SKM-1 (cell line): ENCODE measurements at regions not wholly inside any gene's neighbourhood (a gene's known extent, or its start where the extent isn't known, plus 50 kb on each side); places are given as distances from the start of the nearest gene placed in this dataset.
"Not testable (repeated sequence)": the region's sequence is repeated elsewhere in the genome, so short reads cannot be mapped to it uniquely, and the experiment has no call there.

Experiments
- DNase-seq: peaks from one replicate; lab custom pipeline; 2025; ENCODE audit not compliant: unreplicated experiment; lab: John Stamatoyannopoulos, UW

DNA sequence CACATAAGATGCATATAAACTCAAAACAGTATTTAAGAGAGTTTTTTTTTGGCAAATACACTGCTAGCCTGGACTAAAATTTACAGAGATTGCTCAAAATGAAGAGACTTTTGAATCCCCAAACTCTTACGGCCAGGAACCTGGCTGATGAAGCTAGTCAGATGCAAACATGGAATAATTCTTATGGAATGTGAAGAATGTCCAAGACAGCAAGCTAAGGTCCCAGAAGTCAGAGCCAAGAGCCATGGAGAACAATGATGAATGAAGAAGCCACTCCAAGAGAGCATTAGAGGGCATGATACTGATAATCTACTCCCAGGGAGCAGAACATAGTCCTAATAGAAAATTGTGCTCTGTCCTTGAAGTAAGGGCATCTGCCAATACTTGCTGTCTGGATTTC, 705.5 kb downstream of the DIPK2A start:
- DNase-seq = no peak

DNA sequence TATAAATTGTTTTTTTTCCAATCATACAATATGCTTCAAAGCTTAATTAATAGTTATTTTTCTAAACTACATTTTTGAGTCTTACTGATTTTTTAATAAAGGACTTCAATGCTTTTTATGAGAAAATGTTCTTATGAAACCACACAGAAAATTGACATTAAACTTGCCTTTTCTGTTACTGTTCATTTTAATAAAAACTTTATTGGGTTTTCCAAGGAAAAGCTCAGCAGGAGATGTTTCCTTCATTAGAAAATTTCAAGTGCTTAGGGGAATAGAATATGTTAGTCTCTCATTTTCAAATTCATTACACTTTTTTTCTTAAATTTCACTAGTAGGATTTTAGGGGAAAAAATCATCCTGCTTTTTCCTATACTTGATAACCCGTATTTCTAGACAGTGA, 711.4 kb downstream of the DIPK2A start:
- DNase-seq = no peak

DNA sequence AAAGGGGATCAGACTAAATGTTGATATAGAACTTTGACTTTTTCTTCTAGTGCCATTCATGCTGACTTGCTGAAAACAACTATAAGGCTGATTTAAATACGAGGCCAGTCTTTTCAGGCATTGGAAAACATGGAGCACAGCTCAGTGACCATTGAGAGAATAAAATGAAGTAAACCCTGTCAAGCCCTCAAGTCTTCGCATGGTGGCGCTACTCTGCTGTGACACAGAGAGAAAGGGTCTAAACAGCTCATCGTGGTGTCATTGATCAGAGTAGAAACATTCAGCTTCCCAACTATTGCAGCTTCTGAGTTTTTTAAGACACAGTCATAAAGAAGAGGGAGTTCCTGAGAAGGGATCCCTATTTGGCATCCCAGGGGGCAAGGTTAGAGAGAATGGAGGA, 716.2 kb downstream of the DIPK2A start:
- DNase-seq = no peak

DNA sequence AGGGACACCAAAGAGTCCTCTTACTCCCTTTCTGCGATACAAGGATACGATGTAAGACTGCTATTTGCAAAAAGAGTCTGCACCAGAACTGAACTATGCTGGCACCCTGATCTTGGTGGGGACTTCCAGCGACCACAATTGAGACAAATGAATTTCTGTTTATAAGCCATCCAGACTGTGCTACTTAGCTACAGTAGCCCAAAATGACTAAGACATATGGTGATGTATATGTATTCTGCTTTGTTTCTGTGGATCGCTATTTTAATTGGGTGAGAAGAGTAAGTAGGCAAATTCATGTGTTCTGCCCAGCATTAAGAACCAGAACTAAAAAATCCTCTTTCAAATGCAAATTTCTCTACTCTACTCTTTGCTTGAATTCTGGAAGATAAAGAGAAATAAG, 720.9 kb downstream of the DIPK2A start:
- DNase-seq = no peak

DNA sequence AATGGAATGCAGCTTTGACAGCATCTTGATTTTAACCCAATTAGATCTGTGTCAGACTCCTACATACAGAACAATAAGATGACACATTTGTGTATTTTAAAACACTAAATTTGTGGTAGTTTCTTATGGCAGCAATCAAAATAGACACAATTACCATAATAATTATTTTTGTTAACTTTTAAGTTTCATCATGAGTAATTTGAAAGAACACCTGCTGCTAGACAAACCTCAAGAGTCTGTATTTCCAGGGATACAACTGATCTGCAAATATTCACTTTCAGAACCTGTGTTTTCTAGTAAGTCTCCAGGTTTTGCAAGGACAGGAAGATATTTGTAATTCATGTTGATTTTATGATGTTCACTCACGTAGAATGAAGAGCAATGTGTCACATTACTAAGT, 736.8 kb downstream of the DIPK2A start:
- DNase-seq = no peak

DNA sequence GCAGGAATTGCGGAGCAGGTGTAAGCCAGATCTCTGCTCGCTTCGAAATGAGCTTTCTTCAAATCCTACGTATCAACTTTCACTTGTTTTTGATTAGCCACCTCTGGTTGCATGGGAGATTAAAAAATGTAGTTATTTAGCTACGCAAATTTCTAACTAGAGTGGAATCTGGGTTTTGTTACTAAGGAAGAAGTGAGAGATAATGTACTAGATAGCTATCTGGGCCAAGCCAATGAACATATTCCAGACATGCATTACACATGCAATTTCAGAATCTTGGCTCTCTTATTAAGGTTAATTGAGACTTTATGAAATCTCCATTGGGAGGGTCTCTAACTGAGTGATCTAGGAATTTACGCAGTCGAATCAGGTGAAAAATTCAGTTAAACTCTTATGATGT, 765.7 kb downstream of the DIPK2A start:
- DNase-seq = no peak

DNA sequence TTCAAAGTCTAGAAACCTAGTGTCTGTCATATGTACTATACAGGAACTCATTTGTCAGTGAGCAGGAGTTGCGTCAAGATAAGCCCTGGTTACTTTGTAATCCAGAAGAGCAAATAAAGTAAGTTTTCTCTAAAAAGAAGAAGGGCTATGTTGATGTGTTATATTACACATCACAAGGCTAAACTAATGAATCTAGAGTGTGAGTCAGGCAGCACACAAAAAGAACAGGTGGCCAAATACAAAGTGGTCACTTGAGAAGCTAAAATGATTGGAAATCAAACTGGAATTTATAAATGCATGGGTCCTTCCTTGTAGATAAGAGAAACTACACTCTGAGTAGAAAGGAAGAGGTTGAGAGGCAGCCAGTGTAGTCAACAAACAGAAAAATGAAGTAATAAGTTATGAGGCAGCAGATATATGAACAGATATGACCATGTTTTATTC, 771.6 kb downstream of the DIPK2A start:
- DNase-seq = no peak

DNA sequence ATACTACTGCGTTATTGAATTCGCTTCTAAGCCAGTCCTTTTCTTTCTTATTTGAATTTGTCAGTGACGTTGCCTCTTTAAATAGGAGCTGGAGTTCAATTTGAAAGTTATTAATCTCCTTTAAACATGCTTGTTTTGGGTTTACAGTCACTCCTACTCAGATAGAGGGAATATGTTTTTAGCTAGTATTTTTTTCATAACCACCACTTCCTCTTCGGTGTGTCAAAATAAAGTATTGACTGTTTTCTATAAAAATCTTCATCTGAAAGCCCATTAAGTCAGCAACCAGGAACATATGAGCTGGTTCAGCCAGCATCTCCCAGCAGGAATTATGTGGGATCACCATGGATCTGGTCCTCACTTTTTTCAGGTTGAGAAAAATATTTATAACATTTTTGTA, 772.9 kb downstream of the DIPK2A start:
- no peak for DNase-seq

DNA sequence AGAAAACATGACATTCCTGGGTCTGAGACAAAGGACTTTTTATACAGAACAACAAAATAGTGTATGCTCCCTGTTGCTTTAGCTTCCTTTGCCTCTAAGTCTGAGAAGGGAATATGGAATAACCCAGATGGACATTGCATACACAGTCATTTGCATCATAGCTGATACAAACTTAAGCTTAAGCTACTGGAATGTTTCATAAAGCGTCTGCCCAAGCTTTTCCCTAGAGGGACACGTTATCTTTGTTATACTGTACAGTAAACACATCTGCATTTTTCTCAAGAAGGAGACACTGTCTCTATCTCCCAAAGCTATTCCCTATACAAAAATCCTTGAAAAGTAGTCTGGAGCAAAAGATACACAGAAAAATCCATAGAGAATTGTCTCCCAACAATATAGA, 775.0 kb downstream of the DIPK2A start:
- no peak for DNase-seq

DNA sequence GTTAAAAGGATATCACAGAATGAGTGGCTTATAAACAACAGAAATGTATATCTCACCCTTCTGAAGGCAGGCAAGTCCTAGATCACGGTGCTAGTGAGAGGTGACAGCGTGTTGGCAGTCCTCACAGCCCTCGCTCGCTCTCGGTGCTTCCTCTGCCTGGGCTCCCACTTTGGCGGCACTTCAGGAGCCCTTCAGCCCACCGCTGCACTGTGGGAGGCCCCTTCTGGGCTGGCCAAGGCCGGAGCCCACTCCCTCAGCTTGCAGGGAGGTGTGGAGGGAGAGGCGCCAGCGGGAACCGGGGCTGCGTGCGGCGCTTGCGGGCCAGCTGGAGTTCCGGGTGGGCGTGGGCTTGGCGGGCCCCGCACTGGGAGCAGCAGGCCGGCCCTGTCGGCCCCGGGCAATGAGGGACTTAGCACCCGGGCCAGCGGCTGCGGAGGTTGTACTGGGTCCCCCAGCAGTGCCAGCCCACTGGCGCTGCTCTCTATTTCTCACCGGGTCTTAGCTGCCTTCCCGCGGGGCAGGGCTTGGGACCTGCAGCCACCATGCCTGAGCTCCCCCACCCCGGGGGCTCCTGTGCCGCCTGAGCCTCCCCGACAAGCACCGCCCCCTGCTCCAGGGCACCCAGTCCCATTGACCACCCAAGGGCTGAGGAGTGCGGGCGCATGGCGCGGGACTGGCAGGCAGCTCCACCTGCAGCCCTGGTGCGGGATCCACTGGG, 778.1 kb downstream of the DIPK2A start:
- DNase-seq = not testable (repeated sequence)

DNA sequence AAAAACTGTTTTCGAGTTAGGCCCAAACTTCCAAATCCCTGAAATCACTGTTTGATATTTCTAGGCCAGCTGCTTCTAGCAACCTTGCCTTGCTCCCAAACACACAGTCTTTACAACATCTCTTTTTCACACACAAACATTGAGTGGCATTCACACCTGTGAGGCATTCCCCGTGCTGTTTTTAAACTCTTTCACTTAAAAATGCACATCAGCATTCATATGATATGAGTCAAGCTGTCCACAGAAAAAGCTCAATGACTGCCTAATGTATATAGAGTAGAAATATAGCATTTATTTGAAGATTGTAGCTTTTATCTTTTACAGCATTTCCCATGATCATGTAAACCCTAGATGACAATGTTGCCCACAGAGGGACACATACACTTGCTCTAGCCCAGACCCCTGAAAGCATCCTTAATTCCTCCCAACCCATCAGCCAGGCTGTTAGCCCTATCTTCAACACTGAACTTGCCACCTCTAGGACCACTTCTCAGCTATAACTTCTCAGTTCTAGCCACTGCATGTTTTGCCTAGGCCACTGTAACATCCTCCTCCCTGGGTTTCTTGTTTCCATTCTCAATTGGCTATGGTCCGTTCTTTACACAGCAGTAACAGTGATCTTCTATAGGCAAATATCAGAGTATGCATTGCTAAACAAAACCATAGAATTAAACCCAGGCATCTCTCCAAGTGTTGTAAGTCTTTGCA, 782.6 kb downstream of the DIPK2A start:
- DNase-seq = no peak

DNA sequence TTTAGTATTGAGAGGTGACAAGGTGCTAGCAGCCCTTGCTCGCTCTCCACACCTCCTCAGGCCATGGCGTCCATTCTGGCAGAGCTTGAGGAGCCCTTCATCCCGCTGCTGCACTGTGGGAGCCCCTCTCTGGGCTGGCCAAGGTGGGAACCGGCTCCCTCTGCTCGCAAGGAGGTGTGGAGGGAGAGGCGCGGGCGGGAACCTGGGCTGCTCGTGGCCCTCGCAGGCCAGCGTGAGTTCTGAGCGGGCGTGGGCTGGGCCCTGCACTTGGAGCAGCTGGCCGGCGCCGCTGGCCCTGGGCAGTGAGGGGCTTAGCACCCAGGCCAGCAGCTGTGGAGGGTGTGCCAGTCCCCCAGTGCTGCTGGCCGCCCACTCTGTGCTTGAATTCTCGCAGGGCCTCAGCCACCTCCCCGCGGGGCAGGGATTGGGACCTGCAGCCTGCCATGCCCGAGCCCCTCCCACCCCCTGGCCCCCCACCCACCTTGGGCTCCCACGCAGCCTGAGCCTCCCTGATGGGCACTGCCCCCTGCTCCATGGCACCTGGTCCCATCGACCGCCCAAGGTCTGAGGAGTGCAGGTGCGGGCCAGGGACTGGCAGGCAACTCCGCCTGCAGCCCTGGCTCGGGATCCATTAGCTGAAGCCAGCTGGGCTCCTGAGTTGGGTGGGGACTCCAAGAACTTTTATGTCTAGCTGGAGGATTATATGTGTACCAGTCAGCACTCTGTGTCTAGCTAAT, 785.2 kb downstream of the DIPK2A start:
- DNase-seq = no peak

DNA sequence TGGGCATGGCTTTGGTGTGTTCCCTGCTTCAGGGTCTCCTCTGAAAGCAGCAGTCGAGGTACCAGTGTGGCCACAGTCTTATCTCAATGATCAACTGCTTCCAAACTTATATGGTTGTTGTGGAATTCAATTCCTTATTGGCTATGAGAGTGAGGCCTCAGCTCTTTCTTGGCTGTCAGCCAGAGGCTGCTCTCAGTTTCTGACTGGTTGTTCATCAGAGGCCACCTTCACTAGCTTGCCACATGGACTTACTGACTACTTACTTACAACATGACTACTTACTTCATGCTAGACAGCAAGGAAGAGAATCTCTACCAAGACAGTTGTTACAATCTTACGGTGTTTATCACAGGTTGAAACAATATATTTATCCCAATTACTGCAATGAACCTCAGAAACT, 789.2 kb downstream of the DIPK2A start:
- no peak for DNase-seq

DNA sequence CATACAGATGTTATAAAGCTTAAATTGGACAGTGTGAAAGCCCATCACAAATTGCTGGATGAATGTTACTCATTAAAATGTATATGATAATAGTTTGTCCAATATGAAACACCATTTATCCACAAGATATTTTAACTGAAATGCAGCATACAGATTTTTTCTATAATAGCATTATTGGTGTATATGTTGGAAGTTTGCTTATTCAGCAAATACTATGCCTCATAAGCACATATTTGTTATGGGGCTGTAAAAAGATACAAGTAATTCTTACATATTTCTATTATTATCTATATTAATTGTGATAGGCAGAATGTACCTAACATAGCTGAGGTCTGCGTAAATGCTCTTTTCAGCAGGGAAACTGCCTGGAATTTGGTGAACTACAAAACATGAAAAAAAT, 790.5 kb downstream of the DIPK2A start:
- DNase-seq = no peak

DNA sequence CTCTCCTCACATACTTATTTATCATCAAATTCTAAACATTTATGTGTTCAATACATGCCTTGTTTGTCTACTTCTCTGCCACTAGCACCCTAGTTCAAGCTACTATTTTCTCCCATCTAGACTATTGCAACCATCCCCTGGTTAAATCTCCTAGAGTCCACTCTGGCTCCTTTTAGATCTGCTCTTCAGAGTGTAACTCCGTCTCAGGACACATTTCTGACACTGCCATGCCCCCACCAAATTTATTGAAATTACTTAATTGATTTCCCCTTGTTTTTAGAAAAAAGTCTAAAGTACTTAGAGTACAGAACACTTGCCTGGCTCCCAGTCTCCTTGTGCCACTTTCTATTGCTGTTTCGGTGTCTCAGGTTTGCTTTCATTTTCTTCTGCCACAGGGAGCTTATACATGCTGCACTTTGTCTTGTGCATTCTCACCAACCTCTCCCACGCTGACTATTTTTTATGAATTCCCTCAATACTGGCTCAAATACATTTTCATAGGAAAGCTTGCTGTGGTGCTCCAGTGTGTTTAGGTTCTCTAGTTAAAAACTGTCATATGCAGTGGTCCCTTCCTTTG, 792.3 kb downstream of the DIPK2A start:
- DNase-seq = no peak

DNA sequence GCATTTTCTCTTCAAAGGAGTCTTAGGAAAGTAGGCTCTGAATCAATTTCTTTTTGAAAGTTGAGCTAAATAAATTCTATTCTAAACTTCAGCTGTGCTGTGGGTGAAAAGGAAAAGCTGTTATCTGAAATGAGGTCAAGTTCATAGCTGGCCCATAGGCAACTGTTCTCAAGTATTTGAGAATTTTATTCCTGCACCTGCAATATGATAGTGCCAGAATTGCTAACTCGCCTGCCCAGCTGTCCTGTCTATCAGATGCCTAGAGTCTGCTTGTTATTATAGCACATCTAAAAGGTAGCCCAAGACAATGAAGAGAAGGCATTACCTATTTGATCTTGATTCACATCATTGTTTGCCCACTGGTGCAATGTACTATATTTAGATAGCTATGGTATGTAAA, 798.7 kb downstream of the DIPK2A start:
- DNase-seq = no peak

DNA sequence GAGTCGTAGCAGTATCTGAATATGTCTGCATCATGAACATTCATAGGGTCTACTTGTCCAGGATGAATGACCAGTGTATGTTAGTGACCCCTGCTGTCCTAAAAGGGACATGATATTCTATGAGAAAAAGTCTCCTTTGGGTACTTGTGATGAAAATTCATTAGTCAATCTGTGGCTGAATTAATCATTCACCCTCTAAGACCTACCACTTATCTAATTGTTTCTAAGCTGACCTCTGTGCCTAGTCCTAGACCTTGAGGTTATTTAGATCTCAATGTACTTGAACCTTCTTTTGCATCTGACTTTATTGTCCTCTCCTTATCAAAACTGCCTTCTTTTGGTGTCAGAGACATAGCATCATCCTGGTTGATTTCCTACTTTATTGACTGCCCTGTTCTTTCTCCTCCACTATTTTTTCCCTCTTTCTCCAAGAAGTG, 799.3 kb downstream of the DIPK2A start:
- DNase-seq = no peak

DNA sequence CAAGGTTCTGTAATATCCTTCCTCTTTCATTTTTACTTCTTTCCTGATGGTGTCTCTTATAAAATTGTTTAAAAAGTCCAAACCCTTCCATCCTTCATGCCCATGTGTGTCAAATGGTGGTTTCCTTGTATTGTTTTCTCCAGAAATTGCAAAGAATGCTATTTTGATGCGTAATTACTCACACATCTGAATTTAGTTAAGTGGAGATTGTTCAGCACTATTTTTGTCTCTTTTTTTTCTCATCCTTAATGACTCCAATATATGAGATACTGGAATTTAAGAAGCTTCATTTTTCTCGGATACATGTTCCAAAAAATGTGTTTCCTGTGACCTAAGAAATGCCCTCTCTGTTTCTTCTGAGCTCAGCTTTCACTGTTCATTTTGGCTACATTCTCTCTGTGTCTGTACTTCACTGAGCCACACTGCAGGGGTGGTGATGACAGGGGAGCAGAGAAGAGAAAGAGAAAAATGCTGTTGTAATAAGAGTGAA, 799.8 kb downstream of the DIPK2A start:
- no peak for DNase-seq

DNA sequence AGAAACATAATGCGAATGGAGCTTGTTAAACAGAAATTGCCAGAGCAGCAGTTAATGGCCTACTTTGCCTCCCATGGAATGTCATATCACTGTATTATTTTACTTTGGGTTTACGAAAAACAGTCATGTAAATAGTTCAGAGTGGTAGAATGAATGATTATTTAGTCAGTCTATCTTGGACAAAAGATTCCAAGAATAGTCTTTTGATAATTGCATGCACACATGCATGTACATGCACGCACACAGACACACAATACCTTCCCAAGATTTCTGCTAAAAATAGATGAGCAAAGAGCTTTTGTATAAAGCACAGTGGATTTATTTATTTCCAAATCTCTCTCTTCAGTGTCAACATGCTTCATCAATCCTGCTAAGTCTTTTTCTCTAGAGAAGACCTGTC, 800.7 kb downstream of the DIPK2A start:
- no peak for DNase-seq

DNA sequence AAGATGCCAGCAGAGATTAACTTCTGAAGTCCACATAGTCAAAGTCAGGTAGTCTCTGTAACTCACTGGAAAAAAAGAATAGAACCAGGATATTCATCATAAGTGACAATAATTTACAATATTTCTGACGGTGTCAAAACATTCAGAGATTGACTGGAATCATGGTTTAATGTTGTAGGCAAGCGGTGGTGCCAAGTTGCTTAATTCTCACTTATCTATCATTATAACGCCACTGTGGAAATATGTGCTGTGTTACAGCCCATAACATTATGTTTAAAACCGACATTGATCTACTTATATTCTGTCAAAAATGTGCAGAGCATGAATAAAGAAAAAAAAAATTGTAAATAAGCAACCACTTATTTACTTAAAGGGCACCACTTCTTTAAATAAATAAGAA, 801.7 kb downstream of the DIPK2A start:
- DNase-seq = no peak

DNA sequence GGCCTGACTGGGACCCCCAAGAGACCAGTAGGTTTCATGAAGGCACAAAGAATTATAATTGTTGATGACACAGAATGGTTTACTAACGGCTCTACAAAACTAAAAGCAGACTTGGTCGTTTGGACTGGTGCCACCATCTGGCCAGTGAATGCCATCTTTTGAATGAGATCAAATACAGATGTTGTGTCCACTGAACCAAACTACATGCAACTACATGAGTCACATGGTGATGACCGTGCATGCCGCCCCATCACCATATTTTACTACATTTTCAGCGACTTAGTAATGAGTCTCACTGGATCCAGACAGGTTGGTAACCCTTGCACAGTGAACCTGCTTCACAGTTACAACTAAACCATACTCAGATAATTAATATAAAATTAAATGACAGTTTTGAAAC, 803.3 kb downstream of the DIPK2A start:
- no peak for DNase-seq

DNA sequence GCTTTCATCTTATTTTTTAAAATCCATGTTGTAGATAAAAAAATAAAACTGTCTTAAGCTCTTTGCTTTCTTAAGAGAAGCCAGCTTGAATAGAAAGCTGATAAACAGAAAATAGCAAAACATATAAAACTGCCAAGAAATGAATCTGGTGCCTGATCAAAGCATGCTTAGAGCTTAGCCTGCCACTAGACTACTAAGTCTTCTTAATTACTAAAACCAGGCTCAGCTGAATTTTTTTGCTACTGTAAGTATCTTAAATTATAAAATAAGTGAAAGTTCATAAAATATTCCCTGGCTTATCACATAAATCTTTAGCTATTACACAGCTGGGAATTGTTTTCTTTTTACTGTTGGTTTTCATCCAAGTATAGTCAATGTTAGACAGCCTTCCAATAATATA, 803.9 kb downstream of the DIPK2A start:
- DNase-seq = no peak
